DMS153 treated with DMSO at 0.1 percent for 48 hours (cell line): ENCODE measurements at regions not wholly inside any gene's neighbourhood (a gene's known extent, or its start where the extent isn't known, plus 50 kb on each side); places are given as distances from the start of the nearest gene placed in this dataset.

Source experiments
- DNase-seq: peaks from one replicate; lab custom pipeline; 2025; ENCODE audit not compliant: unreplicated experiment; lab: John Stamatoyannopoulos, UW

- no peak for DNase-seq
Observed at GRCh38 chr4:95674521-95674981, 125.8 kb upstream of the UNC5C start.

DNA sequence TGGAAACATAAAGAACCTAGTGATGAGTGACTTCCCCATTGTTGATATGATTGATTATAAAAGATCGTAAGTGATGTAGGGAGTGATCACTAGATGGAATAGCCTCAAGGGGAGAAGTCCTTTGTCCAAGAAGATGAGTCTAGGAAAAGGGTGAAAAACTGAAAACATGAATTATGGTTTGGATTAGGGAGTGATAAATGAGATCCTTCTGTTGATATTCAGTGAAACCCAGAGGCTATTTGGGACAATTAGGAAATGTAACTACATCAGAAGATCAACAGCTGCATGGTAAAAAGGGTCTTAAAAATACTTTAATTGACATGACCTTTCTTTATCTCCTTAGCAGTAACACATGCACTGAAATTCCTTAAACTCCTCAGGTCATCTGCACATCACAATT is 124.0 kb upstream of the UNC5C start:
- DNase-seq = no peak

GRCh38 chr4:95660719-95661118 is 111.9 kb upstream of the UNC5C start:
- no peak for DNase-seq

DNA sequence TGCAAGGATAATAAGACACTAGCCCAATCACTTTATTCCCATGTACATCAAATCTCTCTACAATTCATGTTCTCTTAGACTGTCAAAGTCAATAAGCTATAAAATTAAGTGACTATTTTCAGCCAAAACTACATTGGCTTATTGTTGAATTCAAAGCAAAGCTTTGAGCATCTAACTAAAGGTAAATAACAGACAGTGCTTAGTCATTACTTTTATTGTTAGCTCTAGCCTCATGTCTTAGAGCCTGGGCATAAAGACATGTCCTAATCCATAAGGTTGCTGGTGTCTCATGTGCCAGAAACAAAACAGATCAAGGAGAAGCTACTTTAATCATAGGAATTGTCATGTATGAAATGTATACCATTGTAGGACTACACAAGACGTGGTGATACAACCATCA is 103.1 kb upstream of the UNC5C start:
- no peak for DNase-seq

- DNase-seq = no peak
Observed at GRCh38 chr4:95644417-95644816, 95.6 kb upstream of the UNC5C start.

DNA sequence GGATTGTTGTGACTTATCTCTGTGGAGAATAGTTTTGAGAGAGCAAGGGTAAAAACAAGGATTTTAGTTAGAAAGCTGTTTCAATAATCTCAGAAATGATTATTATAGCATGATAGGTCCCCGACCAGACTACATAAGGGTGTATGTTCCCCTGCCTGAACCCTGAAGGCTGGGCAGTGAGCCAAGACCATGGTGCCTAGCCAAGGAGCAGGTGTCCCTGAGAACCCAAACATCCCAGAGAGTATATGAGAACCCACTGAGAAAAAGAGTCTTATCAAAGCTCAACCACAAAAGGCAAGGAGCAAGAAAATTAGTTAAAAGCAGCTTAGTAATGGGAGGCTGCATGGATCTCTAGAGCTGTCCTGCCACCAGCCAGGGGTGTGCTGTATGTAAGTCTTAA is 94.9 kb upstream of the UNC5C start:
- DNase-seq = no peak

GRCh38 chr4:95641571-95641970 is 92.8 kb upstream of the UNC5C start:
- DNase-seq = no peak

DNA sequence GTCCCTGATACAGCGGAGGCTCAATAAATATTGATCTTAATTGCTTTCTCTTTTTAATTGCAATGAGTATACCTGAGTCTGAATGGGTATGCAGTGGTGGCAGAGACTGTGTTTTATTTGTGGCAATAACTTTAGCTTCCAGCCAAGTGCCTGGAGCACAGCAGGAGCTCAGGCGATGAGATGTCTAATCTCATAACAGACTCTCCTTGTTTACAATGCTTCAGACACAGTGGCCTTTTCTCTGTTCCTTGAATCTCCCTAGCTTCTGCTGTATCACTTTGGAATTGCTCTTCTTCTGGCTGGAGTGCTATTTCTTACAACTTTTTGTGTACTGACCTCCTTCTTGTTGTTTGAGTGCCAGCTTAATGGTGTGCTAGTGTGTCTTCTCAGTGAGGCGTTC is 91.5 kb upstream of the UNC5C start:
- DNase-seq = no peak

GRCh38 chr4:95638920-95639501 is 90.2 kb upstream of the UNC5C start:
- DNase-seq = no peak

- DNase-seq = peak; percentile 3
Observed at GRCh38 chr4:95637043-95637600, 88.3 kb upstream of the UNC5C start.

DNA sequence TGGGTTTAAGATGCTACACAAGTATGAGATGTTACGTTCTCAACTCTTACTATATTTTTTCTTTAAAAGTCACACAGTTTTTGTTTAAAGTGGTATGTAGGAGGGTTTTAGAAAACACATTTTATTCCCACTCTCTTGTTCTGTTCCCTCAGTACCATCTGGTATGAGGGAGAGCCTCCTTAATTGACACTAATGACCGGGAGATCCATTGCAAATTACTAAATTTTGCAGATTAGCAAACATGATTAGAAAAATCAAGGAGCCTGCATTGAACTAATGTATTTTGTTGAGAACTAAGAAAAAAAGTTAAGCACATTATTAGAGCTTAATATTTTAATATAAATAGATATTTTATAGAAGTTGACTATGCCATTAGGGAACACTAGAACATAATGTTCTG is 87.3 kb upstream of the UNC5C start:
- DNase-seq = no peak

DNA sequence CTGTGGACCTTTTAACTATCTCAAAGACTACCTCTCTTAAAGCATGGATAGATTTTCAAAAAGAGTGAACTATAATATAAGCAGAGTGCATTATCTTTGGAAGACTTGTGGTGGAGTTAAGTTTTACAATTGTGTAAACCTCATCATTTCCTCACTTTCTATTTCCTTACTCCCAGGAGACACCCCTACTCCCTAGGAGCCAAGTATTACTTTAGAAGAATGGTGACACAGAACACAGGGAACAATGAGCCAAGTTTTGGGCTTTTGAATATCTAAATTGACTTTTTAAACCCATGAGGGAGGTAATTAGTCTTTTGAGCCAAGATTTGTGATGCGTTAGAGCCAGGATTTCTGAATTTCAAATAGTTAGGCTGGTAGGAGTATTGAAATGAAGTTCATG is 78.9 kb upstream of the UNC5C start:
- DNase-seq = no peak

DNA sequence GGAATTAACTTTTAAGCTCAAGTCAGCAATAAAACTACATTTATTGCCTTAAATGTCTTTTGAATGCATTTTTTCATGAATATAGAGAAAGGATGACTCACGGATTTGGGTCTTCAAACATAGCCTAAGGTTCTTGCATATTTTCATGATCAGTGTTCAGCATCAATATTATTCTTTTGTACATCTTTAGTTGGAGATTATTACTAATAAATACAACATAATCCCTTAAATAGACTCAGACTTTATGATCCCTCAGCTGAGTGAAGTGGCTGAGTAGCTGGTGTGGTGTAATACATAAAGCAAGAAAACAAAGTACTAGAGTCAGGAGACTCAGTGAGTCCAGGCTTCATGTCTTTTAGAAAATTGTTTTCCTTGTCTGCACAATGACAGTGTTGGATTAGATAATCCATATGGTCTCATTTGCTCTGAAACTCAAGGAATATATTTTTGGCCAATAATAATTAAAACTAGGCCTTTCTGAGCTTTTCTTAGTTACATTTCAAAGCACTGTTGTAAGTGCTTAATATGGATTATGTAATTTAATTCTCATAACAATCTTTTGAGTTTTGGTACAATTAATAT is 78.3 kb upstream of the UNC5C start:
- no peak for DNase-seq

GRCh38 chr4:95625020-95625419 is 76.2 kb upstream of the UNC5C start:
- no peak for DNase-seq

- DNase-seq = no peak
Observed at GRCh38 chr4:95619525-95620443, 71.0 kb upstream of the UNC5C start.

GRCh38 chr4:95614684-95615205 is 66.0 kb upstream of the UNC5C start:
- DNase-seq = no peak

- DNase-seq = no peak
Observed at GRCh38 chr4:95610061-95610569, 61.3 kb upstream of the UNC5C start.

DNA sequence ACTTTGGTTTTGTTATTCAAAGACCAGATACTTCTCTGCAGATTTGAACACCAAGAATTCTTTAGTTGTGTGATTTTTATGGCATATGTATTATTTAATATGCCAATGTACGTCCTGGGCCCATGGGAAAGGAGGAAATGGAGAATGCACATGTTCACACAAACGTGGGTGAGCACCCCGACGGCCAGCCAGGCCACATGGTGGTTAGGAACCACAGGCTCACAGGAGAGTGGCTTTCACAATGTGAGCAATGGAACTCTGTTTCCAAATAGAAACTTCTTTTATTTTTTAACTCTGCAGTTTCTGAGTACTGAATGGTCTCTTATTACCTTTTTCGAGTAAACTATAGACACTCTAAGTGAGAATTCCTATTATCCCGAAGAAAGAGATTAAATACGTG is 58.0 kb upstream of the UNC5C start:
- DNase-seq = no peak

DNA sequence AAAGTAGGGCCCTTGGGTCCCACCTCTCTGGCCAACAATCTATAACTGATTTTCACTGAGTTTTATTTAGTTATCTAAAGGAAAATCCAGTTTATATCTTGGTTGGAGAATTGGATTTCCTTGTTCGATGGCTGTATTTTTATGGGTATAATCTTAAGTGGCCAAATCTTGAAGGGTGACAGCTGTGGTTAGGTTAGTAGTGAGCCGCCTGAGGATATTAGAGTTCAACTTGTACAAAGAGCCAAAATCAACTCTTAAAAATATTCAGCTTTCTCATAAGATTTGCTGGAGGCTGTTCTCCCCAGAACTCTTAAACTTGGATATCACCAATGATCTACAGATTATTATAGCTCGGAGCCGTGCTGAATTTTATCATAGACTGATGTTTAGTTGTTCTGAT is 54.6 kb upstream of the UNC5C start:
- DNase-seq = no peak

DNA sequence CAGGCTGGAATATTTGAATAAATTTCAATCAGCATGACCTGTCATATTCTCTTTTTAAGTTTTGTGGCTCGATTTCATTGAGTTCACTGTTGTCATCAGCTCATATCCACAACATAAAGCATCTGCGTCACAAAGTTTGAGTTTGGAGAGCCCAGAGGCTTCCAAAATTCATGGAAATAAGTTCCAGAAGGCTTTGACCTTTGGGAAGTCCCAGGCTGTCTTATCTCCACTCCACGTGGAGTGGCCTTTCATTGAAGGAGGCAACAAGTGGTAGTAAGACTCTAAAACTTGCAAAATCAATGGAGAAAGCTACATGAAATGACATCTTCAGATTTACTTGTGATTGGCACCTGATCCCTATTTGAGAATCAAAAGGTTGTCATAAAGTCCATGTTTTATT is 54.1 kb upstream of the UNC5C start:
- no peak for DNase-seq

DNA sequence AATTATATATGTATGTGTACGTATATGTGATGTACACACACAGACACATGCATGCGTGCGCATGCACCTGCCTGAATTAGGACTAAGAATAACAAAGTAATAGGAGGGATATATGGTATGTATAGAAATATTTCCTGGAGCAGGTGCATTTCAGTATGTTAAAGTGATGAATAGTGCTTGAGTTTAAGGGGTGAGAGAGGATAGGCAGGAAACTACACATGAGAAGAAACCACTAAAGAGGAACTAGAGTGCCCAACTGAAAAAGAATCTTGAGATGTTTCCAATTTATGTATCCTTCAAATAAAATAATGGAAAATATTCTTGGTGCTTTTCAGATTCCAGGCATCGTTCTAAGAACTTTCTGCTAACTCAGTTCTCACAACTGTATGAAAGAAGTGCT is 52.6 kb upstream of the UNC5C start:
- no peak for DNase-seq
